GM18909 (cell line): ENCODE measurements at regions not wholly inside any gene's neighbourhood (a gene's known extent, or its start where the extent isn't known, plus 50 kb on each side); places are given as distances from the start of the nearest gene placed in this dataset.
"Not testable (repeated sequence)": the region's sequence is repeated elsewhere in the genome, so short reads cannot be mapped to it uniquely, and the experiment has no call there.

ENCODE experiments used
- ATAC-seq: cut with Tn5 transposase; IDR thresholded peaks from one replicate; pipeline ENCODE4 v1.9.1; 2021; ENCODE audit warnings: mild to moderate bottlenecking; ENCODE audit not compliant: unreplicated experiment, poor library complexity

- no peak for ATAC-seq
Observed at GRCh38 chrX:140447150-140447549, 57.7 kb downstream of the SOX3 start.

- ATAC-seq = no peak
Observed at GRCh38 chrX:140440876-140441275, 64.0 kb downstream of the SOX3 start.

GRCh38 chrX:140439476-140439875, 65.4 kb downstream of the SOX3 start:
- ATAC-seq = no peak

- ATAC-seq = no peak
Observed at GRCh38 chrX:140434347-140434746, 70.5 kb downstream of the SOX3 start.

- ATAC-seq = no peak
Observed at GRCh38 chrX:140433582-140433981, 71.3 kb downstream of the SOX3 start.

GRCh38 chrX:140432346-140433175, 72.3 kb downstream of the SOX3 start:
- ATAC-seq = no peak

- ATAC-seq = no peak
Observed at GRCh38 chrX:140431521-140431920, 73.3 kb downstream of the SOX3 start.

GRCh38 chrX:140425712-140426395, 79.0 kb downstream of the SOX3 start:
- no peak for ATAC-seq

GRCh38 chrX:140422501-140422900, 82.4 kb downstream of the SOX3 start:
- ATAC-seq = no peak

GRCh38 chrX:140402131-140402530, 102.7 kb downstream of the SOX3 start:
- not testable (repeated sequence) for ATAC-seq

- not testable (repeated sequence) for ATAC-seq
Observed at GRCh38 chrX:140396326-140396725, 108.5 kb downstream of the SOX3 start.

- ATAC-seq = no peak
Observed at GRCh38 chrX:140393507-140393906, 111.4 kb downstream of the SOX3 start.

- no peak for ATAC-seq
Observed at GRCh38 chrX:140391313-140391712, 113.6 kb downstream of the SOX3 start.

- ATAC-seq = no peak
Observed at GRCh38 chrX:140389331-140389730, 115.5 kb downstream of the SOX3 start.

- ATAC-seq = no peak
Observed at GRCh38 chrX:140362861-140363260, 142.0 kb downstream of the SOX3 start.

GRCh38 chrX:140360924-140361323, 143.9 kb downstream of the SOX3 start:
- ATAC-seq = no peak

GRCh38 chrX:140360284-140360683, 144.6 kb downstream of the SOX3 start:
- ATAC-seq = no peak

GRCh38 chrX:140355922-140356321, 148.9 kb downstream of the SOX3 start:
- no peak for ATAC-seq

GRCh38 chrX:140355429-140355828, 149.4 kb downstream of the SOX3 start:
- no peak for ATAC-seq

- ATAC-seq = no peak
Observed at GRCh38 chrX:140354431-140355120, 150.3 kb downstream of the SOX3 start.

GRCh38 chrX:140346729-140347128, 158.1 kb downstream of the SOX3 start:
- no peak for ATAC-seq
